B cell (primary cell): ENCODE measurements at regions not wholly inside any gene's neighbourhood (a gene's known extent, or its start where the extent isn't known, plus 50 kb on each side); places are given as distances from the start of the nearest gene placed in this dataset.

ENCODE experiments used
- CTCF ChIP-seq: fragments of 200-600 bp; IDR thresholded peaks from one replicate; pipeline ENCODE4 v1.8.0; 2022; ENCODE audit warnings: antibody characterized with exemption, mild to moderate bottlenecking
- EZH2 ChIP-seq: IDR thresholded peaks from 2 replicates; pipeline ENCODE4 v1.6.1; 2012; ENCODE audit warnings: borderline replicate concordance, low read depth, mild to moderate bottlenecking, moderate library complexity, low read length; ENCODE audit not compliant: insufficient read depth, poor library complexity, severe bottlenecking

GRCh38 chr12:68482014-68482413, 128.7 kb upstream of the RAP1B start:
- TF ChIP-seq CTCF (no peak), EZH2 (no peak)
